Subcutaneous abdominal adipose tissue (tissue), 5 donors: ENCODE measurements at regions not wholly inside any gene's neighbourhood (a gene's known extent, or its start where the extent isn't known, plus 50 kb on each side); places are given as distances from the start of the nearest gene placed in this dataset.

Source experiments
- H3K27ac ChIP-seq: one replicate; pipeline ENCODE4 v1.7.0; 2013; ENCODE audit warnings: low read depth, mild to moderate bottlenecking, inconsistent platforms, low read length, moderate library complexity
- H3K27me3 ChIP-seq, 5 donors: one replicate each; pipeline ENCODE4 v1.7.0; 2013; ENCODE audit warnings: low read length in 5 of 5, inconsistent platforms in 1 of 5; ENCODE audit not compliant: control insufficient read depth in 5 of 5, insufficient read depth in 4 of 5
- H3K36me3 ChIP-seq, 5 donors: one replicate each; pipeline ENCODE4 v1.7.0; 2013; ENCODE audit warnings: low read length in 5 of 5; ENCODE audit not compliant: control insufficient read depth in 5 of 5, insufficient read depth in 5 of 5
- H3K4me1 ChIP-seq, 5 donors: one replicate each; pipeline ENCODE4 v1.7.0; 2013; ENCODE audit warnings: low read length in 5 of 5, mild to moderate bottlenecking in 3 of 5, moderate library complexity in 1 of 5; ENCODE audit not compliant: control insufficient read depth in 5 of 5, insufficient read depth in 5 of 5
- H3K4me3 ChIP-seq, 5 donors: one replicate each; pipeline ENCODE4 v1.7.0; 2013; ENCODE audit warnings: low read length in 5 of 5, low read depth in 1 of 5
- H3K9ac ChIP-seq, 5 donors: one replicate each; pipeline ENCODE4 v1.7.0; 2013; ENCODE audit warnings: low read length in 5 of 5, mild to moderate bottlenecking in 4 of 5, moderate library complexity in 3 of 5
- H3K9me3 ChIP-seq, 5 donors: one replicate each; pipeline ENCODE4 v1.7.0; 2013; ENCODE audit warnings: low read length in 5 of 5; ENCODE audit not compliant: control insufficient read depth in 5 of 5
- donor health status: healthy.
- donor health status: healthy.
- donor health status: healthy.
- donor health status: healthy.
- donor health status: healthy.

- Histone ChIP-seq H3K9ac (no peak overlapping the region), H3K27me3 (no peaks in the 10 kb centered on the region), H3K27ac (no peak overlapping the region)
These were observed 223.9 kb downstream of the TANC2 start for GRCh38 chr17:63189930-63190329.

GRCh38 chr17:63190821-63191370, 224.9 kb downstream of the TANC2 start:
- no peaks in the 10 kb centered on the region for H3K27me3 ChIP-seq
- H3K9me3 ChIP-seq, result no peaks in the 10 kb centered on the region
- peaks cover 0 to 12% (median 0%) of the 10 kb centered on the region in 5 donors for H3K36me3 ChIP-seq
- H3K4me1 ChIP-seq, result peaks cover 0 to 5% (median 0%) of the 10 kb centered on the region in 5 donors
- no peak overlapping the region for H3K4me3 ChIP-seq
- H3K27ac ChIP-seq, result no peak overlapping the region
- H3K9ac ChIP-seq, result no peak overlapping the region

More at GRCh38 chr17:63189930-63190329, 223.9 kb downstream of the TANC2 start:
- H3K36me3 ChIP-seq, result peaks cover 0 to 5% (median 0%) of the 10 kb centered on the region in 5 donors
- H3K4me3 ChIP-seq, result no peak overlapping the region
- H3K4me1 ChIP-seq, result peaks cover 0 to 5% (median 0%) of the 10 kb centered on the region in 5 donors
- no peaks in the 10 kb centered on the region for H3K9me3 ChIP-seq

GRCh38 chr17:63191610-63192009, 225.6 kb downstream of the TANC2 start:
- Histone ChIP-seq H3K9me3 (no peaks in the 10 kb centered on the region), H3K9ac (no peak overlapping the region), H3K4me3 (no peak overlapping the region), H3K27me3 (no peaks in the 10 kb centered on the region), H3K36me3 (peaks cover 0 to 12% (median 0%) of the 10 kb centered on the region in 5 donors), H3K4me1 (peaks cover 0 to 5% (median 0%) of the 10 kb centered on the region in 5 donors), H3K27ac (no peak overlapping the region)

- Histone ChIP-seq H3K36me3 (peaks cover 0 to 12% (median 0%) of the 10 kb centered on the region in 5 donors), H3K4me3 (no peak overlapping the region), H3K27me3 (no peaks in the 10 kb centered on the region), H3K9ac (no peak overlapping the region), H3K4me1 (peaks cover 0 to 5% (median 0%) of the 10 kb centered on the region in 5 donors), H3K9me3 (no peaks in the 10 kb centered on the region), H3K27ac (no peak overlapping the region)
These were observed 227.8 kb downstream of the TANC2 start for GRCh38 chr17:63193827-63194226.

GRCh38 chr17:63196772-63197335, 230.8 kb downstream of the TANC2 start:
- Histone ChIP-seq H3K9me3 (no peaks in the 10 kb centered on the region), H3K9ac (peak overlapping the region in 1 of 5 donors; percentile 21), H3K36me3 (peaks cover 0 to 12% (median 0%) of the 10 kb centered on the region in 5 donors), H3K4me3 (peak overlapping the region in 3 of 5 donors; percentile 2 to 43 (median 28)), H3K27ac (no peak overlapping the region), H3K4me1 (peaks cover 0 to 5% (median 0%) of the 10 kb centered on the region in 5 donors), H3K27me3 (no peaks in the 10 kb centered on the region)

- no peaks in the 10 kb centered on the region for H3K27me3 ChIP-seq
- H3K36me3 ChIP-seq, result peaks cover 0 to 8% (median 0%) of the 10 kb centered on the region in 5 donors
- H3K9me3 ChIP-seq, result peaks cover 0 to 9% (median 5%) of the 10 kb centered on the region in 5 donors
- H3K9ac ChIP-seq, result no peak overlapping the region
- H3K27ac ChIP-seq, result no peak overlapping the region
- H3K4me1 ChIP-seq, result no peaks in the 10 kb centered on the region
- no peak overlapping the region for H3K4me3 ChIP-seq
These were observed 237.6 kb downstream of the TANC2 start for GRCh38 chr17:63203652-63204051.

- Histone ChIP-seq H3K4me1 (no peaks in the 10 kb centered on the region), H3K27ac (no peak overlapping the region), H3K27me3 (no peaks in the 10 kb centered on the region), H3K9me3 (no peaks in the 10 kb centered on the region), H3K36me3 (no peaks in the 10 kb centered on the region), H3K4me3 (no peak overlapping the region), H3K9ac (no peak overlapping the region)
These were observed 224.2 kb downstream of the CYB561 start for GRCh38 chr17:63221939-63222338.

GRCh38 chr17:63222655-63223054, 223.5 kb downstream of the CYB561 start:
- Histone ChIP-seq H3K36me3 (no peaks in the 10 kb centered on the region), H3K27ac (no peak overlapping the region), H3K9me3 (no peaks in the 10 kb centered on the region), H3K27me3 (no peaks in the 10 kb centered on the region), H3K4me3 (no peak overlapping the region), H3K4me1 (no peaks in the 10 kb centered on the region), H3K9ac (no peak overlapping the region)

- Histone ChIP-seq H3K9me3 (no peaks in the 10 kb centered on the region), H3K36me3 (no peaks in the 10 kb centered on the region), H3K27ac (no peak overlapping the region), H3K4me3 (no peak overlapping the region), H3K9ac (no peak overlapping the region), H3K4me1 (no peaks in the 10 kb centered on the region), H3K27me3 (no peaks in the 10 kb centered on the region)
These were observed 222.7 kb downstream of the CYB561 start for GRCh38 chr17:63223212-63223911.

- H3K4me3 ChIP-seq, result no peak overlapping the region
- H3K9me3 ChIP-seq, result no peaks in the 10 kb centered on the region
- H3K27me3 ChIP-seq, result no peaks in the 10 kb centered on the region
- H3K4me1 ChIP-seq, result no peaks in the 10 kb centered on the region
- no peak overlapping the region for H3K27ac ChIP-seq
- H3K9ac ChIP-seq, result no peak overlapping the region
- H3K36me3 ChIP-seq, result no peaks in the 10 kb centered on the region
These were observed 221.5 kb downstream of the CYB561 start for GRCh38 chr17:63224644-63225043.
